ENCODE measurements at regions not wholly inside any gene's neighbourhood (a gene's known extent, or its start where the extent isn't known, plus 50 kb on each side); places are given as distances from the start of the nearest gene placed in this dataset.

DNA sequence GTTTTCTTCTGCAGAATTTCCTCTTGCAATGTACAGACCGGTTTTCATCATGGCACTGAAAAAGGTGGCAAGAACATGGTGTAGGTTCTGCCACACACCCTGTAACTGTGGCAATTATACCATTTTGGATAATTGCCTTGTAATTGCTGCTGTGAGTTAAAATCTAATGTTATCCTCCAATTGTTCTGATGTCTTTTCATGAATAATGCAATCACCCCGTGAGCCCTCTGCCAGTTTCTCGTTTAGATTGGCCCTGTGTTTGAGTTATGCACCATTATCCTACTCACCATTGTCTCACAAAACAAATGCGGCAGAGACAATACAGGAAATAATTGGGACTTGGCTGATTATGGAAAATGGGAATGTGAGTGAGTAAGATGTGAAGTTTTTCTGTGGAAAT is 61.8 kb upstream of the MTNR1B start:
- no peak for TF ChIP-seq EZH2 (IDR thresholded peaks at IDR 0.05; ENCODE audit: insufficient read depth, poor library complexity, severe bottlenecking)
- no peak for TF ChIP-seq EZH2phosphoT487 (IDR thresholded peaks at IDR 0.05; ENCODE audit: insufficient read depth, low read depth)

Data from GM23248 (cell line).